Astrocyte of the cerebellum (primary cell): ENCODE measurements at regions not wholly inside any gene's neighbourhood (a gene's known extent, or its start where the extent isn't known, plus 50 kb on each side); places are given as distances from the start of the nearest gene placed in this dataset.
A peak's percentile ranks its signal among the peaks of the same experiment; 100 is the strongest.

Source experiments
- DNase-seq: peaks from one replicate; pipeline ENCODE4 v3.0.0-alpha.2; 2011; ENCODE audit warnings: low read depth
- H3K4me3 ChIP-seq: 2 replicates; pipeline ENCODE4 v1.5.1; 2011; ENCODE audit warnings: mild to moderate bottlenecking, low read depth, low read length, moderate library complexity
- CTCF ChIP-seq: IDR thresholded peaks from 2 replicates; pipeline ENCODE4 v1.5.1; 2012; ENCODE audit warnings: low read length, low read depth, moderate library complexity, mild to moderate bottlenecking; ENCODE audit errors: missing control alignments
- in situ Hi-C: cut with HindIII; loops from 2 replicates; pipeline ENCODE4 v1.10.0; 2017; ENCODE audit warnings: low sequenced_read_pairs

GRCh38 chr10:65335311-65335710 is 1590.5 kb upstream of the LRRTM3 start:
- in situ Hi-C loops, result no loop called here
- DNase-seq, result no peak
- H3K4me3 ChIP-seq, result no peak overlapping the region
- no peak for TF ChIP-seq CTCF

GRCh38 chr10:65340340-65340739 is 1585.5 kb upstream of the LRRTM3 start:
- in situ Hi-C loops, result no loop called here
- no peak for DNase-seq
- no peak for TF ChIP-seq CTCF
- H3K4me3 ChIP-seq, result no peak overlapping the region

GRCh38 chr10:65341323-65341925 is 1584.4 kb upstream of the LRRTM3 start:
- no peak for TF ChIP-seq CTCF
- DNase-seq, result peak; percentile 11
- H3K4me3 ChIP-seq, result no peak overlapping the region
- in situ Hi-C loops, result no loop called here

- H3K4me3 ChIP-seq, result no peak overlapping the region
- in situ Hi-C loops, result no loop called here
- DNase-seq, result no peak
- TF ChIP-seq CTCF, result no peak
Measured at GRCh38 chr10:65342245-65342644, 1583.6 kb upstream of the LRRTM3 start.

GRCh38 chr10:65346466-65346865 is 1579.4 kb upstream of the LRRTM3 start:
- TF ChIP-seq CTCF, result no peak
- no peak for DNase-seq
- in situ Hi-C loops, result no loop called here
- H3K4me3 ChIP-seq, result no peak overlapping the region

GRCh38 chr10:65348637-65349036 is 1577.2 kb upstream of the LRRTM3 start:
- in situ Hi-C loops, result no loop called here

More at GRCh38 chr10:65348637-65349036, 1577.2 kb upstream of the LRRTM3 start:
- H3K4me3 ChIP-seq, result no peak overlapping the region
- TF ChIP-seq CTCF, result no peak
- no peak for DNase-seq
